ENCODE measurements at regions not wholly inside any gene's neighbourhood (a gene's known extent, or its start where the extent isn't known, plus 50 kb on each side); places are given as distances from the start of the nearest gene placed in this dataset.

- WGBS (ENCODE audit: low lambda C conversion rate): 37% methylated on average over 2 of the region's 2 CpGs
- H3K9me3 ChIP-seq: 0 out of 2 replicates have a peak, but pooled peaks cover 6% of the 10 kb centered on the region
- 0 out of 4 replicates have a peak overlapping the region, but pooled peaks of 1 of the 2 experiments have one; percentile 1 for H3K4me3 ChIP-seq (ENCODE audit: low read depth in 2 of 2, low read length in 1 of 2)
- peaks cover 0 to 15% of the 10 kb centered on the region in 2 experiments; a peak in 2 of 4 replicates for H3K4me1 ChIP-seq (ENCODE audit: control insufficient read depth in 1 of 2, insufficient read depth in 2 of 2, low read depth in 1 of 2, low read length in 1 of 2)
- DNase-seq: no peak
- H3K27ac ChIP-seq (ENCODE audit: low read depth in 2 of 2, low read length in 1 of 2): peak overlapping the region in 1 of 2 experiments; percentile 77; a peak in 2 of 4 replicates
- no peaks in the 10 kb centered on the region for H3K36me3 ChIP-seq (replicated peaks in 1 of 2; ENCODE audit: control insufficient read depth in 1 of 2, insufficient read depth in 2 of 2, low read length in 1 of 2)
- POLR2A ChIA-PET: no interaction called here
- H3F3A ChIP-seq (replicated peaks; ENCODE audit: insufficient read depth): peaks cover 30% of the 10 kb centered on the region
- no peaks in the 10 kb centered on the region for H3K27me3 ChIP-seq (ENCODE audit: insufficient read depth)
- no peaks in the 10 kb centered on the region for H3K79me2 ChIP-seq (ENCODE audit: insufficient read depth)
- CTCF ChIA-PET: interaction anchor here (1.5 kb wide), 2 partner anchors 8 to 22 kb away, joined by 3 to 6 read pairs; no protein-coding TSS in a partner anchor
- H3K9ac ChIP-seq: no peak overlapping the region
- no peaks in the 10 kb centered on the region for H3K9me2 ChIP-seq
- TF ChIP-seq FOSL2 (IDR thresholded peaks at IDR 0.05; ENCODE audit: borderline replicate concordance, low read depth) (no peak), RFX5 (IDR thresholded peaks at IDR 0.05; ENCODE audit: low read length) (no peak), EZH2phosphoT487 (IDR thresholded peaks at IDR 0.05; ENCODE audit: borderline replicate concordance, low read depth) (no peak), SIN3A (IDR thresholded peaks at IDR 0.05; ENCODE audit: borderline replicate concordance, low read depth, low read length) (no peak), RXRA (IDR thresholded peaks at IDR 0.05; ENCODE audit: borderline replicate concordance, low read depth) (no peak), REST (IDR thresholded peaks at IDR 0.05; ENCODE audit: low read depth, low read length) (no peak), EP300 (IDR thresholded peaks at IDR 0.05; ENCODE audit: borderline replicate concordance in 1 of 2, low read depth in 1 of 2, low read length in 1 of 2) (no peak), IRF3 (IDR thresholded peaks at IDR 0.05; ENCODE audit: low read depth, low read length) (no peak), MXI1 (IDR thresholded peaks at IDR 0.05; ENCODE audit: low read depth, low read length) (no peak), USF2 (IDR thresholded peaks at IDR 0.05; ENCODE audit: borderline replicate concordance, low read depth, low read length) (no peak), MAX (IDR thresholded peaks at IDR 0.05; ENCODE audit: low read depth) (no peak), MEF2A (IDR thresholded peaks at IDR 0.05; ENCODE audit: borderline replicate concordance, low read depth) (no peak), CTCF (IDR thresholded peaks at IDR 0.05) (no peak), FOXM1 (IDR thresholded peaks at IDR 0.05; ENCODE audit: low read depth) (no peak), YY1 (IDR thresholded peaks at IDR 0.05; ENCODE audit: low read depth) (no peak), TCF12 (IDR thresholded peaks at IDR 0.05) (no peak)
- peak overlapping the region; percentile 56 for H3K4me2 ChIP-seq
- no peak overlapping the region; the same call in 1 of the 2 replicates for H2AFZ ChIP-seq (ENCODE audit: low read depth)
- no peaks in the 10 kb centered on the region for H4K20me1 ChIP-seq (ENCODE audit: insufficient read depth)
These were observed 61.7 kb upstream of the AKAP13 start for GRCh38 chr15:85318732-85319076.

Measured in SK-N-SH (cell line).